ENCODE measurements at regions not wholly inside any gene's neighbourhood (a gene's known extent, or its start where the extent isn't known, plus 50 kb on each side); places are given as distances from the start of the nearest gene placed in this dataset.

DNA sequence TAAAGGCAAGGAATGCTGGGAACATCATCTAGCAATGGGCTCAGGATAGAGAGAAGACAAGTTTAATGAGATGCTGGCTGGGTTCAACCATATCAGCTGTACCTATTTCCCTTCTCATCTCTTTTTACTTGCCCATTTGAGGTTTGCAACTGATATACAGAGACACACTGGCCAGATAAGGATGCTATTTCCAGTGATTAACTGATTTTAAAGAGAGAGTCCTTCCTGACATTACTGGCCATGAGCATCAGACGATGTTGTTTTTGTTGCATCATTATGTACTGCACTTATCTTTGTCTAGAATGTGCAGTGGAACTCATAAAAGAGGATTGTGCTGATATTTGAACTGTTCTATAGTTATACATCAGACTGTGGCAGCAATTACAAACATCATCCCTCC lies 252.7 kb downstream of the BTBD3 start:
- WGBS, 5 donors, result 68 to 90% (median 79%) methylated on average over 1 of the region's 1 CpG
- no peaks in the 10 kb centered on the region for H3K27me3 ChIP-seq (replicated peaks in 1 of 7)
- H3K4me1 ChIP-seq, result no peaks in the 10 kb centered on the region
- intact Hi-C loops (cut with DNase I; ENCODE audit: low total_unique reads), result no loop called here
- H3K4me3 ChIP-seq, result no peak overlapping the region
- H3K27ac ChIP-seq, result no peak overlapping the region
- no peak for DNase-seq
- H3K9me3 ChIP-seq, result peaks cover 0 to 32% (median 23%) of the 10 kb centered on the region in 8 donors
- TF ChIP-seq POLR2A (IDR thresholded peaks at IDR 0.05), result no peak
- TF ChIP-seq POLR2AphosphoS5 (IDR thresholded peaks at IDR 0.05), result no peak
- TF ChIP-seq, protein P1, sequence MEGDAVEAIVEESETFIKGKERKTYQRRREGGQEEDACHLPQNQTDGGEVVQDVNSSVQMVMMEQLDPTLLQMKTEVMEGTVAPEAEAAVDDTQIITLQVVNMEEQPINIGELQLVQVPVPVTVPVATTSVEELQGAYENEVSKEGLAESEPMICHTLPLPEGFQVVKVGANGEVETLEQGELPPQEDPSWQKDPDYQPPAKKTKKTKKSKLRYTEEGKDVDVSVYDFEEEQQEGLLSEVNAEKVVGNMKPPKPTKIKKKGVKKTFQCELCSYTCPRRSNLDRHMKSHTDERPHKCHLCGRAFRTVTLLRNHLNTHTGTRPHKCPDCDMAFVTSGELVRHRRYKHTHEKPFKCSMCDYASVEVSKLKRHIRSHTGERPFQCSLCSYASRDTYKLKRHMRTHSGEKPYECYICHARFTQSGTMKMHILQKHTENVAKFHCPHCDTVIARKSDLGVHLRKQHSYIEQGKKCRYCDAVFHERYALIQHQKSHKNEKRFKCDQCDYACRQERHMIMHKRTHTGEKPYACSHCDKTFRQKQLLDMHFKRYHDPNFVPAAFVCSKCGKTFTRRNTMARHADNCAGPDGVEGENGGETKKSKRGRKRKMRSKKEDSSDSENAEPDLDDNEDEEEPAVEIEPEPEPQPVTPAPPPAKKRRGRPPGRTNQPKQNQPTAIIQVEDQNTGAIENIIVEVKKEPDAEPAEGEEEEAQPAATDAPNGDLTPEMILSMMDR (IDR thresholded peaks at IDR 0.05 in 8 of 11, conservative IDR thresholded peaks at IDR 0.05 in 3 of 11), result no peak
- no peaks in the 10 kb centered on the region for H3K36me3 ChIP-seq

DNA sequence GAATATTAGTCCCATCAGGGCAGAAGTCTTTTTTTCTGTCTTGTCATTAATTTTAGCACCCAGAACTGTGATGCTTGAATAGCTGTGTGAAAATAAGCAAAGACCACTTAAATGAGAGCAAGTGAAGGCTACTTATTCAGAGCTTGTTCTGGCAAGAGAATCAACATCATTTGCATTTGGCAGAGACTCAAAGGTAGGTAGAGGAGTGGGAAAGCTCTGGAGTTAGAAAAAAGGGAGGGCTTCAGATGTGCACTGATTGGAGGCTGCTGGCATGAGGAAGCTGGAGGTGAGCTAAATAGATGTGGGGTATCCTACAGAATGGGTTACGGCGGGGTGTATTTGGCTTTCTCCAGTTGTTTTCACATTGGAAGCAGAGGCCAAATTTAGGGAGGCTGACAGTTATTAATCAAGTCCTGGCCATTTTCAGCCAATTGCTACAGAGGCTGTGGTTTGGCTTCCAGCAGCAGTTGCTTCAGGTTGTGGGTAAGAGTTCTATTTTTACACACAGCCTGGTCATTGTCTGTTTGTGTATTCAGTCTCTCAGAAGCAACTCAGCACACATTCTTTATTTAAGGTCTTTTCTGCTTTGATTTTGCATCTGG lies 254.3 kb downstream of the BTBD3 start:
- Histone ChIP-seq H3K4me3 (no peak overlapping the region), H3K4me1 (no peaks in the 10 kb centered on the region)
- intact Hi-C loops (cut with DNase I; ENCODE audit: low total_unique reads), result no loop called here

DNA sequence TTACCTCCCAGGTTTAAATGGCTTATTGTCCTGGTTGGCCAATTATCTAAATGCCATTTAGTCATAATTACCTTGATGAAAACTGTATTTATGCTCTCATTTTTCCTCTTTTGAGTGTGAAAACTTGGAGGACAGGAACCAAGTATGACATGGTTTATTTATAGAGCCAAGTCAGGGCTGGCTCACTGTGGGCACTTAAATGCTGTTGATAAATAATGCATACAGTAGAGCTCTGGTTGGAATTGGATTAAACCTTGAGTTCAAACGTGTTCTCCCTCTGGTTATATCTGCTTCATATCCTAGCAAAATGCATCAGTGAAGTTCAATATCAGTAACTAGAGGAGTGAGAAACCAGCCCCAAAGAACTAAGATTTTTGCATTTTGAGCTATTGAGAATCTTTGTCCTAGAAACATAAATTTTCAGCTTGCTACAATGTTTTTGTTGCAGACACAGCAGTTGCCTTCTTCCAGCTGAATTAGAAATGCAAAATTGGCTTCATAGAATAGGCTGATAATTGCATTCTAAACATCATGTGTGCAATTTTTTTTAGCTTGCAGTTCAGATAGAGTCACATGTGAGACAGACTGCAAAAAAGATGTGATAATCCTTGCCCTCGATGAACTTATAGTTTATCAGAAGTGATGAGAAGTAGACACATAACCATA lies 255.8 kb downstream of the BTBD3 start:
- Histone ChIP-seq H3K27me3 (replicated peaks in 1 of 7) (no peaks in the 10 kb centered on the region), H3K36me3 (no peaks in the 10 kb centered on the region), H3K27ac (no peak overlapping the region), H3K4me1 (no peaks in the 10 kb centered on the region), H3K4me3 (no peak overlapping the region), H3K9me3 (peaks cover 0 to 17% (median 12%) of the 10 kb centered on the region in 8 donors)
- intact Hi-C loops (cut with DNase I; ENCODE audit: low total_unique reads), result no loop called here
- no peak for DNase-seq
- WGBS, 5 donors, result 49 to 64% (median 54%) methylated on average over 2 of the region's 2 CpGs
- TF ChIP-seq, protein P1 (IDR thresholded peaks at IDR 0.05 in 8 of 11, conservative IDR thresholded peaks at IDR 0.05 in 3 of 11), result no peak
- TF ChIP-seq POLR2A (IDR thresholded peaks at IDR 0.05) (no peak), POLR2AphosphoS5 (IDR thresholded peaks at IDR 0.05) (no peak)

More for the DNA sequence above, 254.3 kb downstream of the BTBD3 start:
- no peaks in the 10 kb centered on the region for H3K27me3 ChIP-seq (replicated peaks in 1 of 7)
- H3K36me3 ChIP-seq, result no peaks in the 10 kb centered on the region
- 27 to 66% (median 44%) methylated on average over 2 of the region's 2 CpGs for WGBS, 5 donors
- DNase-seq, result no peak
- TF ChIP-seq POLR2A (IDR thresholded peaks at IDR 0.05) (no peak), POLR2AphosphoS5 (IDR thresholded peaks at IDR 0.05) (no peak)
- TF ChIP-seq, protein P1 (IDR thresholded peaks at IDR 0.05 in 8 of 11, conservative IDR thresholded peaks at IDR 0.05 in 3 of 11), result no peak
- H3K27ac ChIP-seq, result no peak overlapping the region
- peaks cover 0 to 32% (median 23%) of the 10 kb centered on the region in 8 donors for H3K9me3 ChIP-seq

DNA sequence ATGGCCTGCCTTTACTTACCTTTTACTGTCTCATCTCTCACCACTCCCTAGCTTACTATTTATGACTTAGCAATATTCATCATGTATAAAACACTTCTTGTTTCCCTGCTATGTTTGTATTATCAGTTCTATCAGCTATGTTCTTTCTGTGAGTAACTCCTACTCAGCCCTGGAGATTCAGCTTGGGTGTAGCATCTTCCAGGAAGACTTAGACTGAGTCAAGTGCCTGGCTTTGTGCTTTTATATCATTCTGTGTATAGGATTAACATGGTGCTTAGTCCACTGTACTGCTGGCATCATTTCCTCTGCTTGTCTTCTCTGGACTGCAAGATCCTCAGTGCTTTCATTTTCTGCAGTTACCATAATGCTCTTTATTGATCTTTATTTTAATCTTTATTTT lies 257.8 kb downstream of the BTBD3 start:
- Histone ChIP-seq H3K27ac (no peak overlapping the region), H3K36me3 (no peaks in the 10 kb centered on the region), H3K9me3 (no peaks in the 10 kb centered on the region), H3K4me1 (no peaks in the 10 kb centered on the region), H3K4me3 (no peak overlapping the region), H3K27me3 (replicated peaks in 1 of 7) (no peaks in the 10 kb centered on the region)
- no peak for DNase-seq
- intact Hi-C loops (cut with DNase I; ENCODE audit: low total_unique reads), result no loop called here
- TF ChIP-seq, protein P1 (IDR thresholded peaks at IDR 0.05 in 8 of 11, conservative IDR thresholded peaks at IDR 0.05 in 3 of 11), result no peak
- TF ChIP-seq POLR2A (IDR thresholded peaks at IDR 0.05) (no peak), POLR2AphosphoS5 (IDR thresholded peaks at IDR 0.05) (no peak)
